ENCODE measurements at regions not wholly inside any gene's neighbourhood (a gene's known extent, or its start where the extent isn't known, plus 50 kb on each side); places are given as distances from the start of the nearest gene placed in this dataset.

DNA sequence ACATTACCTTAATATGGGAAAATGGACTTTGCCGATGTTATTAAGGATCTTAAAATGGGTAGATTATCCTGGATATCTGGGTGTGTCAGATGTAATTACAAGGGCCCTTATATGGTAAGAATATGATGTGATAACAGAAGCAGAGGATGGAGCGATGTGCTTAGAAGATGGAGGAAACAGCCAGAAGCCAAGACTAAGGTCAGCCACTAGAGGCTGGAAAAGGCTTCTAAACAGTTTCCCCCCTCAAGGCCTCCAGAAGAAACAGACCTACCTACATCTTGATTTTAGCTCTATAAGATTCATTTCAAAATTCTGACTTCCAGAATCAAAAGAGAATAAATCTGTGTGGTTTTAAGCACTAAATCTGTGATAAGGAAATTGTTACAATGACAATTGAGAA is 131.9 kb downstream of the CAAP1 start:
- no peak for TF ChIP-seq EZH2 (IDR thresholded peaks at IDR 0.05; ENCODE audit: borderline replicate concordance, low read length)
- TF ChIP-seq, protein P1, sequence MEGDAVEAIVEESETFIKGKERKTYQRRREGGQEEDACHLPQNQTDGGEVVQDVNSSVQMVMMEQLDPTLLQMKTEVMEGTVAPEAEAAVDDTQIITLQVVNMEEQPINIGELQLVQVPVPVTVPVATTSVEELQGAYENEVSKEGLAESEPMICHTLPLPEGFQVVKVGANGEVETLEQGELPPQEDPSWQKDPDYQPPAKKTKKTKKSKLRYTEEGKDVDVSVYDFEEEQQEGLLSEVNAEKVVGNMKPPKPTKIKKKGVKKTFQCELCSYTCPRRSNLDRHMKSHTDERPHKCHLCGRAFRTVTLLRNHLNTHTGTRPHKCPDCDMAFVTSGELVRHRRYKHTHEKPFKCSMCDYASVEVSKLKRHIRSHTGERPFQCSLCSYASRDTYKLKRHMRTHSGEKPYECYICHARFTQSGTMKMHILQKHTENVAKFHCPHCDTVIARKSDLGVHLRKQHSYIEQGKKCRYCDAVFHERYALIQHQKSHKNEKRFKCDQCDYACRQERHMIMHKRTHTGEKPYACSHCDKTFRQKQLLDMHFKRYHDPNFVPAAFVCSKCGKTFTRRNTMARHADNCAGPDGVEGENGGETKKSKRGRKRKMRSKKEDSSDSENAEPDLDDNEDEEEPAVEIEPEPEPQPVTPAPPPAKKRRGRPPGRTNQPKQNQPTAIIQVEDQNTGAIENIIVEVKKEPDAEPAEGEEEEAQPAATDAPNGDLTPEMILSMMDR (IDR thresholded peaks at IDR 0.05; ENCODE audit: low read length), result no peak
- no peaks in the 10 kb centered on the region for H3K9me3 ChIP-seq (ENCODE audit: low read length)
- no peaks in the 10 kb centered on the region for H3K36me3 ChIP-seq (ENCODE audit: insufficient read depth, low read length)
- no peak overlapping the region for H3K27ac ChIP-seq (ENCODE audit: low read depth, low read length, poor library complexity, severe bottlenecking)
- H3F3A ChIP-seq (ENCODE audit: insufficient read depth, low read length), result no peaks in the 10 kb centered on the region
- H2AFZ ChIP-seq (ENCODE audit: low read length), result no peak overlapping the region
- H4K20me1 ChIP-seq (ENCODE audit: insufficient read depth, low read length), result no peaks in the 10 kb centered on the region
- no peak overlapping the region for H3K4me2 ChIP-seq (ENCODE audit: low read length)
- no peaks in the 10 kb centered on the region for H3K79me2 ChIP-seq (ENCODE audit: insufficient read depth, low read length)
- no peaks in the 10 kb centered on the region for H3K27me3 ChIP-seq (ENCODE audit: insufficient read depth, low read length)
- H3K9me2 ChIP-seq (ENCODE audit: low read depth, low read length), result no peaks in the 10 kb centered on the region
- no peaks in the 10 kb centered on the region for H3K4me1 ChIP-seq (ENCODE audit: insufficient read depth, low read length, severe bottlenecking)
- H3K9ac ChIP-seq (ENCODE audit: low read length), result no peak overlapping the region
- H3K4me3 ChIP-seq (ENCODE audit: low read depth, low read length, poor library complexity, severe bottlenecking), result no peak overlapping the region

DNA sequence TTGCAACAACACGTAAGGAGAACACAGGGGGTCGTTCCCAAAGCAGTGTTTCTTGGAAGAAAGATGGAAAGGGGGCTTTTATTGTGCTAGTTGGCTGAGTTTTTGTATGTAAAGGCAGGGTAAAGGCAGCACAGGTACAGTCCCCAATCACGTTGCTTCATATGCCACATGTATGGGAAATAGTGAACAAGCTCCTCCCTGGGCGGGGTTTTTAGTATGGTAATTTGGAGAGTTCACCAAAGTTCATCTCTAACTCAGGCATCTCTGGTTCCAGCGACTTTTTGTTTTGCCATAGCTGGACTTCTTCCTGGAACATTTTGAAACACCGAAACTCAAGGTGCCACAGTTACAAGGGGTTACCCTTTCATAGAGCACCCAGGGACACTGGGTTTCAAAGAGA is 133.9 kb downstream of the CAAP1 start:
- Histone ChIP-seq H4K20me1 (ENCODE audit: insufficient read depth, low read length) (no peaks in the 10 kb centered on the region), H3F3A (ENCODE audit: insufficient read depth, low read length) (no peaks in the 10 kb centered on the region), H3K9ac (ENCODE audit: low read length) (no peak overlapping the region), H3K27me3 (ENCODE audit: insufficient read depth, low read length) (no peaks in the 10 kb centered on the region), H3K9me3 (ENCODE audit: low read length) (no peaks in the 10 kb centered on the region), H3K27ac (ENCODE audit: low read depth, low read length, poor library complexity, severe bottlenecking) (no peak overlapping the region), H3K9me2 (ENCODE audit: low read depth, low read length) (no peaks in the 10 kb centered on the region), H2AFZ (ENCODE audit: low read length) (no peak overlapping the region), H3K4me1 (ENCODE audit: insufficient read depth, low read length, severe bottlenecking) (no peaks in the 10 kb centered on the region), H3K79me2 (ENCODE audit: insufficient read depth, low read length) (no peaks in the 10 kb centered on the region), H3K4me3 (ENCODE audit: low read depth, low read length, poor library complexity, severe bottlenecking) (no peak overlapping the region), H3K4me2 (ENCODE audit: low read length) (no peak overlapping the region), H3K36me3 (ENCODE audit: insufficient read depth, low read length) (no peaks in the 10 kb centered on the region)
- TF ChIP-seq EZH2 (IDR thresholded peaks at IDR 0.05; ENCODE audit: borderline replicate concordance, low read length), result no peak
- TF ChIP-seq, protein P1 (IDR thresholded peaks at IDR 0.05; ENCODE audit: low read length), result no peak

DNA sequence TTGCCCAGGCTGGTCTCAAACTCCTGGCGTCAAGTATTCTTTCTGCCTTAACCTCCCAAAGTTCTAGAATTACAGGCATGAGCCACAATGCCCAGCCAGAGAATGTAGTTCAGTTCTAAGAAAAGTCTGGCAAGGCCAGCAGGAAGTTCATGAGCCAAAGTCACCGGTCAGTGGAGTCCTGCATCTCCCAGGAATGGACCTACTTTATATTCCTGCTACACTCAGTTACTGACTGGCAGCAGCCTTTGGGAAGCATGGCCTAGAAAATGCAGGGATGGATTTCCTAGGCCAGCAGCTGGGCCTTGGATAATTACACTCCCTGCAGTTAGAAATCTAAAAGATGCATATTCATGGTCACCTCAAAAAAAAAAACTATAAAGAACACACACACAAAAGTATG is 135.7 kb downstream of the CAAP1 start:
- H3K4me3 ChIP-seq (ENCODE audit: low read depth, low read length, poor library complexity, severe bottlenecking), result no peak overlapping the region
- H3F3A ChIP-seq (ENCODE audit: insufficient read depth, low read length), result no peaks in the 10 kb centered on the region
- H3K9me2 ChIP-seq (ENCODE audit: low read depth, low read length), result no peaks in the 10 kb centered on the region
- no peaks in the 10 kb centered on the region for H3K27me3 ChIP-seq (ENCODE audit: insufficient read depth, low read length)
- no peaks in the 10 kb centered on the region for H3K4me1 ChIP-seq (ENCODE audit: insufficient read depth, low read length, severe bottlenecking)
- no peak for TF ChIP-seq EZH2 (IDR thresholded peaks at IDR 0.05; ENCODE audit: borderline replicate concordance, low read length)
- TF ChIP-seq, protein P1 (IDR thresholded peaks at IDR 0.05; ENCODE audit: low read length), result no peak
- no peak overlapping the region for H3K4me2 ChIP-seq (ENCODE audit: low read length)
- no peak overlapping the region for H3K9ac ChIP-seq (ENCODE audit: low read length)
- no peaks in the 10 kb centered on the region for H3K36me3 ChIP-seq (ENCODE audit: insufficient read depth, low read length)
- no peaks in the 10 kb centered on the region for H3K79me2 ChIP-seq (ENCODE audit: insufficient read depth, low read length)
- no peaks in the 10 kb centered on the region for H4K20me1 ChIP-seq (ENCODE audit: insufficient read depth, low read length)
- no peaks in the 10 kb centered on the region for H3K9me3 ChIP-seq (ENCODE audit: low read length)
- no peak overlapping the region for H3K27ac ChIP-seq (ENCODE audit: low read depth, low read length, poor library complexity, severe bottlenecking)
- no peak overlapping the region for H2AFZ ChIP-seq (ENCODE audit: low read length)
